ENCODE measurements at regions not wholly inside any gene's neighbourhood (a gene's known extent, or its start where the extent isn't known, plus 50 kb on each side); places are given as distances from the start of the nearest gene placed in this dataset.

DNA sequence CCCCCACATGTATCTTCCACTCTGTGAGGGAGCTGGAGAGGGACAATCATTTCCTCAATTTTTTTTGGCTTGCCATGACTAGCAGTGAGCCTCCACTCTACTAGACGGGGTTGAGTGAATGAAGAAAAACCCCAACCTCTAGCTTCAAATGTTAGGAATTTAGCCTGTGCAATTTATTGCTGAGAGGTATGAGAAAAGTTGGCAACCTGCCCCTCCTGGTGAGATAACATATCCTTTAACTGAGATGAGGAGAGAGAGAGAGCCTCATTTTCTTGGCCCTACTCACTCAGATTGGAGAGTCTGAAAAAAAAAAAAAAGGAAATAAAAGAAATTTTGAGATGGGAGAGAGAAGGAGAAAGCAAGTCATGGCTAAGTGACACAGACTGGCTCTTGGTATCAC, 218.2 kb upstream of the CARD18 start:
- no peak for TF ChIP-seq EZH2 (IDR thresholded peaks at IDR 0.05; ENCODE audit: borderline replicate concordance, insufficient read depth, low read depth, low read length, poor library complexity, severe bottlenecking)
- TF ChIP-seq, protein P1, sequence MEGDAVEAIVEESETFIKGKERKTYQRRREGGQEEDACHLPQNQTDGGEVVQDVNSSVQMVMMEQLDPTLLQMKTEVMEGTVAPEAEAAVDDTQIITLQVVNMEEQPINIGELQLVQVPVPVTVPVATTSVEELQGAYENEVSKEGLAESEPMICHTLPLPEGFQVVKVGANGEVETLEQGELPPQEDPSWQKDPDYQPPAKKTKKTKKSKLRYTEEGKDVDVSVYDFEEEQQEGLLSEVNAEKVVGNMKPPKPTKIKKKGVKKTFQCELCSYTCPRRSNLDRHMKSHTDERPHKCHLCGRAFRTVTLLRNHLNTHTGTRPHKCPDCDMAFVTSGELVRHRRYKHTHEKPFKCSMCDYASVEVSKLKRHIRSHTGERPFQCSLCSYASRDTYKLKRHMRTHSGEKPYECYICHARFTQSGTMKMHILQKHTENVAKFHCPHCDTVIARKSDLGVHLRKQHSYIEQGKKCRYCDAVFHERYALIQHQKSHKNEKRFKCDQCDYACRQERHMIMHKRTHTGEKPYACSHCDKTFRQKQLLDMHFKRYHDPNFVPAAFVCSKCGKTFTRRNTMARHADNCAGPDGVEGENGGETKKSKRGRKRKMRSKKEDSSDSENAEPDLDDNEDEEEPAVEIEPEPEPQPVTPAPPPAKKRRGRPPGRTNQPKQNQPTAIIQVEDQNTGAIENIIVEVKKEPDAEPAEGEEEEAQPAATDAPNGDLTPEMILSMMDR (IDR thresholded peaks at IDR 0.05): no peak

Measured in B cell (primary cell).